Astrocyte (in vitro differentiated cells and primary cell): ENCODE measurements at regions not wholly inside any gene's neighbourhood (a gene's known extent, or its start where the extent isn't known, plus 50 kb on each side); places are given as distances from the start of the nearest gene placed in this dataset.
A peak's percentile ranks its signal among the peaks of the same experiment; 100 is the strongest.

Experiments
- DNase-seq: peaks from one replicate; pipeline ENCODE4 v3.0.0-alpha.2; 2010; ENCODE audit warnings: low read depth
- FAIRE-seq: peaks from 2 replicates; lab custom pipeline; 2011; peaks lifted over from hg19 to GRCh38; lab: Jason Lieb, UNC
- H2AFZ ChIP-seq: 2 replicates; pipeline ENCODE4 v1.6.0; 2012; ENCODE audit warnings: low read depth, low read length, inconsistent platforms
- H3K27ac ChIP-seq: 2 replicates; pipeline ENCODE4 v1.5.1; 2011; ENCODE audit warnings: low read depth, low read length, inconsistent platforms
- H3K27me3 ChIP-seq: 2 replicates; pipeline ENCODE4 v1.6.0; 2011; ENCODE audit warnings: low read length, inconsistent platforms; ENCODE audit not compliant: insufficient read depth
- H3K36me3 ChIP-seq: 2 replicates; pipeline ENCODE4 v1.5.1; 2011; ENCODE audit warnings: low read length, inconsistent platforms; ENCODE audit not compliant: insufficient read depth
- H3K4me1 ChIP-seq: 2 replicates; pipeline ENCODE4 v1.5.1; 2011; ENCODE audit warnings: low read length, inconsistent platforms; ENCODE audit not compliant: insufficient read depth
- H3K4me2 ChIP-seq: 2 replicates; pipeline ENCODE4 v1.6.0; 2012; ENCODE audit warnings: low read length, inconsistent platforms
- H3K4me3 ChIP-seq: 2 replicates; pipeline ENCODE4 v1.5.1; 2011; ENCODE audit warnings: low read depth, mild to moderate bottlenecking, low read length, inconsistent platforms; ENCODE audit not compliant: insufficient read depth
- H3K79me2 ChIP-seq: 2 replicates; pipeline ENCODE4 v1.6.0; 2012; ENCODE audit warnings: mild to moderate bottlenecking, low read length, inconsistent platforms; ENCODE audit not compliant: insufficient read depth
- H3K9ac ChIP-seq: 2 replicates; pipeline ENCODE4 v1.6.0; 2012; ENCODE audit warnings: mild to moderate bottlenecking, low read length, inconsistent platforms
- H3K9me3 ChIP-seq: 2 replicates; pipeline ENCODE4 v1.5.1; 2012; ENCODE audit warnings: low read depth, mild to moderate bottlenecking, low read length, inconsistent platforms; ENCODE audit not compliant: insufficient read depth
- H4K20me1 ChIP-seq: 2 replicates; pipeline ENCODE4 v1.6.0; 2012; ENCODE audit warnings: low read length, inconsistent platforms; ENCODE audit not compliant: insufficient read depth
- H3K27ac Mint-ChIP-seq: one replicate; pipeline ENCODE4 v1.8.0; 2021; ENCODE audit warnings: mild to moderate bottlenecking, mixed read lengths; ENCODE audit not compliant: unreplicated experiment
- H3K27me3 Mint-ChIP-seq: one replicate; pipeline ENCODE4 v1.8.0; 2021; ENCODE audit warnings: low read depth, mixed read lengths; ENCODE audit not compliant: unreplicated experiment
- H3K36me3 Mint-ChIP-seq: one replicate; pipeline ENCODE4 v1.8.0; 2021; ENCODE audit warnings: low read depth, mixed read lengths; ENCODE audit not compliant: unreplicated experiment
- H3K4me1 Mint-ChIP-seq: one replicate; pipeline ENCODE4 v1.8.0; 2021; ENCODE audit warnings: low read depth, mixed read lengths; ENCODE audit not compliant: unreplicated experiment
- H3K4me3 Mint-ChIP-seq: one replicate; pipeline ENCODE4 v1.8.0; 2021; ENCODE audit warnings: mild to moderate bottlenecking, moderate library complexity, mixed read lengths; ENCODE audit not compliant: unreplicated experiment
- H3K9me3 Mint-ChIP-seq: one replicate; pipeline ENCODE4 v1.8.0; 2021; ENCODE audit warnings: mild to moderate bottlenecking, mixed read lengths; ENCODE audit not compliant: unreplicated experiment
- CTCF ChIP-seq: IDR thresholded peaks from 2 replicates; pipeline ENCODE4 v1.5.1; 2011; ENCODE audit warnings: low read depth, mild to moderate bottlenecking, inconsistent platforms, low read length, moderate library complexity; ENCODE audit not compliant: insufficient read depth
- EZH2 ChIP-seq: IDR thresholded peaks from 2 replicates; pipeline ENCODE4 v1.6.1; 2012; ENCODE audit warnings: mild to moderate bottlenecking, low read length, inconsistent platforms; ENCODE audit not compliant: insufficient read depth

- Histone ChIP-seq H3K79me2 (no peaks in the 10 kb centered on the region), H3K9ac (no peak overlapping the region), H2AFZ (peak overlapping the region; percentile 75), H3K4me2 (peak overlapping the region; percentile 75), H3K9me3 (no peaks in the 10 kb centered on the region), H3K27me3 (no peaks in the 10 kb centered on the region), H3K4me3 (no peak overlapping the region), H4K20me1 (no peaks in the 10 kb centered on the region), H3K36me3 (no peaks in the 10 kb centered on the region), H3K27ac (no peak overlapping the region), H3K4me1 (no peaks in the 10 kb centered on the region)
- Mint-ChIP-seq H3K36me3 (no peaks in the 10 kb centered on the region), H3K27ac (no peak overlapping the region), H3K4me3 (no peak overlapping the region), H3K4me1 (peaks cover 2% of the 10 kb centered on the region), H3K27me3 (peaks cover 25% of the 10 kb centered on the region), H3K9me3 (peaks cover 8% of the 10 kb centered on the region)
- TF ChIP-seq EZH2 (no peak), CTCF (no peak)
- FAIRE-seq = no peak
- peak; percentile 4 for DNase-seq
Observed at GRCh38 chr14:104436047-104436591, 143.4 kb upstream of the C14orf180 start.

- Histone ChIP-seq H3K79me2 (no peaks in the 10 kb centered on the region), H3K4me3 (no peak overlapping the region), H2AFZ (no peak overlapping the region), H3K4me1 (no peaks in the 10 kb centered on the region), H4K20me1 (no peaks in the 10 kb centered on the region), H3K27ac (no peak overlapping the region), H3K9ac (no peak overlapping the region), H3K27me3 (no peaks in the 10 kb centered on the region), H3K4me2 (peak overlapping the region; percentile 75), H3K36me3 (no peaks in the 10 kb centered on the region), H3K9me3 (no peaks in the 10 kb centered on the region)
- TF ChIP-seq CTCF (no peak), EZH2 (no peak)
- Mint-ChIP-seq H3K9me3 (peaks cover 8% of the 10 kb centered on the region), H3K27ac (no peak overlapping the region), H3K27me3 (peaks cover 24% of the 10 kb centered on the region), H3K4me1 (peaks cover 2% of the 10 kb centered on the region), H3K36me3 (no peaks in the 10 kb centered on the region), H3K4me3 (no peak overlapping the region)
- DNase-seq (no peak), FAIRE-seq (no peak)
Observed at GRCh38 chr14:104436741-104437701, 142.5 kb upstream of the C14orf180 start.

GRCh38 chr14:104437703-104438102 lies 141.9 kb upstream of the C14orf180 start:
- no peak for FAIRE-seq

More at GRCh38 chr14:104437703-104438102, 141.9 kb upstream of the C14orf180 start:
- Histone ChIP-seq H3K4me1 (no peaks in the 10 kb centered on the region), H3K9me3 (no peaks in the 10 kb centered on the region), H3K36me3 (no peaks in the 10 kb centered on the region), H2AFZ (no peak overlapping the region), H3K4me3 (no peak overlapping the region), H4K20me1 (no peaks in the 10 kb centered on the region), H3K79me2 (no peaks in the 10 kb centered on the region), H3K4me2 (no peak overlapping the region), H3K9ac (no peak overlapping the region), H3K27ac (no peak overlapping the region), H3K27me3 (no peaks in the 10 kb centered on the region)
- Mint-ChIP-seq H3K27me3 (peaks cover 27% of the 10 kb centered on the region), H3K36me3 (no peaks in the 10 kb centered on the region), H3K27ac (no peak overlapping the region), H3K4me3 (no peak overlapping the region), H3K9me3 (peaks cover 8% of the 10 kb centered on the region), H3K4me1 (peaks cover 2% of the 10 kb centered on the region)
- TF ChIP-seq EZH2 (no peak), CTCF (no peak)
- no peak for DNase-seq
